GM18858 (cell line): ENCODE measurements at regions not wholly inside any gene's neighbourhood (a gene's known extent, or its start where the extent isn't known, plus 50 kb on each side); places are given as distances from the start of the nearest gene placed in this dataset.
"Not testable (repeated sequence)": the region's sequence is repeated elsewhere in the genome, so short reads cannot be mapped to it uniquely, and the experiment has no call there.

Experiments used
- ATAC-seq: cut with Tn5 transposase; IDR thresholded peaks from one replicate; pipeline ENCODE4 v1.9.1; 2021; ENCODE audit not compliant: unreplicated experiment

GRCh38 chr7:75201606-75202079, 109.3 kb downstream of the GTF2IRD2B start:
- not testable (repeated sequence) for ATAC-seq

GRCh38 chr7:75205367-75206085, 113.1 kb downstream of the GTF2IRD2B start:
- not testable (repeated sequence) for ATAC-seq

- ATAC-seq: not testable (repeated sequence)
Measured at GRCh38 chr7:75215460-75215859, 123.1 kb downstream of the GTF2IRD2B start.

- ATAC-seq: not testable (repeated sequence)
Measured at GRCh38 chr7:75216963-75217362, 124.6 kb downstream of the GTF2IRD2B start.

- ATAC-seq: not testable (repeated sequence)
Measured at GRCh38 chr7:75226102-75226501, 133.7 kb downstream of the GTF2IRD2B start.

GRCh38 chr7:75229558-75229957, 137.2 kb downstream of the GTF2IRD2B start:
- ATAC-seq: not testable (repeated sequence)

- ATAC-seq: not testable (repeated sequence)
Measured at GRCh38 chr7:75230558-75230957, 138.2 kb downstream of the GTF2IRD2B start.

- not testable (repeated sequence) for ATAC-seq
Measured at GRCh38 chr7:75235092-75235826, 142.9 kb downstream of the GTF2IRD2B start.

- ATAC-seq: not testable (repeated sequence)
Measured at GRCh38 chr7:75235827-75236167, 143.4 kb downstream of the GTF2IRD2B start.

GRCh38 chr7:75237255-75238187, 145.1 kb downstream of the GTF2IRD2B start:
- peak; percentile 84 for ATAC-seq

GRCh38 chr7:75238309-75238708, 145.9 kb downstream of the GTF2IRD2B start:
- ATAC-seq: not testable (repeated sequence)

- ATAC-seq: not testable (repeated sequence)
Measured at GRCh38 chr7:75243638-75244037, 151.2 kb downstream of the GTF2IRD2B start.

GRCh38 chr7:75248216-75248615, 147.2 kb upstream of the TRIM73 start:
- ATAC-seq: not testable (repeated sequence)

GRCh38 chr7:75254238-75254637, 141.2 kb upstream of the TRIM73 start:
- ATAC-seq: not testable (repeated sequence)

GRCh38 chr7:75257442-75257841, 138.0 kb upstream of the TRIM73 start:
- ATAC-seq: not testable (repeated sequence)

- not testable (repeated sequence) for ATAC-seq
Measured at GRCh38 chr7:75259454-75260003, 135.9 kb upstream of the TRIM73 start.

- not testable (repeated sequence) for ATAC-seq
Measured at GRCh38 chr7:75261660-75262059, 133.8 kb upstream of the TRIM73 start.

GRCh38 chr7:75268158-75268557, 127.3 kb upstream of the TRIM73 start:
- not testable (repeated sequence) for ATAC-seq

- not testable (repeated sequence) for ATAC-seq
Measured at GRCh38 chr7:75269159-75269558, 126.3 kb upstream of the TRIM73 start.

GRCh38 chr7:75274114-75274513, 121.3 kb upstream of the TRIM73 start:
- ATAC-seq: not testable (repeated sequence)
